ENCODE measurements at regions not wholly inside any gene's neighbourhood (a gene's known extent, or its start where the extent isn't known, plus 50 kb on each side); places are given as distances from the start of the nearest gene placed in this dataset.
A peak's percentile ranks its signal among the peaks of the same experiment; 100 is the strongest.
"Not testable (repeated sequence)": the region's sequence is repeated elsewhere in the genome, so short reads cannot be mapped to it uniquely, and the experiment has no call there.

DNA sequence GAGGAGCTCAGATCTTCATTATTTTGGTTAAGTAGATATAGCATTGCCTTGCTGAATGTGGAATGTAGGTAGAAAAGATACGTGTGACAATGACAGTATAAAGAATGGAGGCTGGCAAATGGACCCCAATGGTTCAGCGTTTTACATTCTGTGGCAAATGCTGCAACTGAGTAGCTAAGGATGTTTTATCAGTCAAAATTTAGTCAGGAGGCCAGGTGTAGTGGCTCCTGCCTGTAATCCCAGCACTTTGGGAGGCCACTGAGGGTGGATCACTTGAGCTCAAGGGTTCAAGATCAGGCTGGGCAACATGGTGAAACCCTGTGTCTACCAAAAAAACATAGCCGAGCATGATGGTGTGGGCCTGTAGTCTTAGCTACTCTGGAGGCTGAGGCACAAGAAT lies 120.5 kb upstream of the GHITM start:
- DNase-seq (ENCODE audit: low spot score), result no peak
- POLR2A ChIA-PET (ENCODE audit: low non-redundant PET), result no interaction called here
- TF ChIP-seq, protein P1, sequence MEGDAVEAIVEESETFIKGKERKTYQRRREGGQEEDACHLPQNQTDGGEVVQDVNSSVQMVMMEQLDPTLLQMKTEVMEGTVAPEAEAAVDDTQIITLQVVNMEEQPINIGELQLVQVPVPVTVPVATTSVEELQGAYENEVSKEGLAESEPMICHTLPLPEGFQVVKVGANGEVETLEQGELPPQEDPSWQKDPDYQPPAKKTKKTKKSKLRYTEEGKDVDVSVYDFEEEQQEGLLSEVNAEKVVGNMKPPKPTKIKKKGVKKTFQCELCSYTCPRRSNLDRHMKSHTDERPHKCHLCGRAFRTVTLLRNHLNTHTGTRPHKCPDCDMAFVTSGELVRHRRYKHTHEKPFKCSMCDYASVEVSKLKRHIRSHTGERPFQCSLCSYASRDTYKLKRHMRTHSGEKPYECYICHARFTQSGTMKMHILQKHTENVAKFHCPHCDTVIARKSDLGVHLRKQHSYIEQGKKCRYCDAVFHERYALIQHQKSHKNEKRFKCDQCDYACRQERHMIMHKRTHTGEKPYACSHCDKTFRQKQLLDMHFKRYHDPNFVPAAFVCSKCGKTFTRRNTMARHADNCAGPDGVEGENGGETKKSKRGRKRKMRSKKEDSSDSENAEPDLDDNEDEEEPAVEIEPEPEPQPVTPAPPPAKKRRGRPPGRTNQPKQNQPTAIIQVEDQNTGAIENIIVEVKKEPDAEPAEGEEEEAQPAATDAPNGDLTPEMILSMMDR (conservative IDR thresholded peaks at IDR 0.05; ENCODE audit: low read depth), result no peak
- H3K27ac ChIP-seq, result no peak overlapping the region
- CTCF ChIA-PET, result interaction anchor here (0.6 kb wide), 1 partner anchor 9 kb away, joined by 4 read pairs; no protein-coding TSS in a partner anchor

DNA sequence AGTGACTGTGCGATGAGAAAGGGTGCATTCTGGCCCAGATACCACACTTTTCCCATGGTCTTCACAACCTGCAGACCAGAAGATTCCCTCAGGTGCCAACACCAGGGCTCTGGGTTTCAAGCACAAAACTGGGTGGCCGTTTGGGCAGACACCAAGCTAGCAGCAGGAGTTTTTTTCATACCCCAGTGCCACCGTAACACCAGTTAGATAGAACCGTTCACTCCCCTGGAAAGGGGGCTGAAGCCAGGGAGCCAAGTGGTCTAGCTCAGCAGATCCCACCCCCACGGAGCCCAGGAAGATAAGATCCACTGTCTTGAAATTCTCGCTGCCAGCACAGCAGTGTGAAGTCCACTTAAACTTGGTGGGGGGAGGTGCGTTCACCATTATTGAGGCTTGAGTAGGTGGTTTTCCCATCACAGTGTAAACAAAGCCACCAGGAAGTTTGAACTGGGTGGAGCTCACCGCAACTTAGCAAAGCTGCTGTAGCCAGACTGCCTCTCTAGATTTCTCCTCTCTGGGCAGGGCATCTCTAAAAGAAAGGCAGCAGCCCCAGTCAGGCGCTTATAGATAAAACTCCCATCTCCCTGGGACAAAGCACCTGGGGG lies 119.4 kb upstream of the GHITM start:
- H3K27ac ChIP-seq; POLR2A ChIA-PET (ENCODE audit: low non-redundant PET); DNase-seq (ENCODE audit: low spot score): not testable (repeated sequence)
- CTCF ChIA-PET, result interaction anchor here (0.7 kb wide), 1 partner anchor 78 kb away, joined by 3 read pairs; no protein-coding TSS in a partner anchor

DNA sequence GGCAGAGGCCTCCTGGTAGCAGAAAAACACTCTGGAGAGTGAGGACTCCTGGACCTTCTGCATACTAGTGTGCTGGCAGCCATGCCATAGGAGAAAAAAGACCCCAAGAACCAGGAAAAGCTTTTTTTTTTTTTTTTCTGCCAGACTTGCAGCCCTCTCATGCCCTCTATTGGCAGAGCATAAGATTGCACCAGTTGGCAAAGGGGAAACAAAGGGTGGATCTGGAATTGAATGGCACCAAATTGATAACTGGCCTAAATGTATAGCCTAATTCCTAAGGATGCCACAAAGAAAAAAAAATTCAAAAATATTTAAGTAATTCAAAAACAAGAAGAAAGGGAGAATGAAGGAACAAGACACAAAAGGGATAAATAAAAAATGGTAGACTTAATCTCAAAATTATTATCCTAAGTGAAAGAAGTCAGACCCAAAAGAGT lies 112.5 kb upstream of the GHITM start:
- TF ChIP-seq, protein P1 (conservative IDR thresholded peaks at IDR 0.05; ENCODE audit: low read depth), result peak; percentile 73
- POLR2A ChIA-PET (ENCODE audit: low non-redundant PET), result no interaction called here
- CTCF ChIA-PET, result interaction anchor here (0.5 to 1.2 kb wide), 39 partner anchors 9 to 1692 kb away, joined by 3 to 9 read pairs (median 3); no protein-coding TSS in a partner anchor
- DNase-seq (ENCODE audit: low spot score), result peak; percentile 30
- H3K27ac ChIP-seq, result no peak overlapping the region

DNA sequence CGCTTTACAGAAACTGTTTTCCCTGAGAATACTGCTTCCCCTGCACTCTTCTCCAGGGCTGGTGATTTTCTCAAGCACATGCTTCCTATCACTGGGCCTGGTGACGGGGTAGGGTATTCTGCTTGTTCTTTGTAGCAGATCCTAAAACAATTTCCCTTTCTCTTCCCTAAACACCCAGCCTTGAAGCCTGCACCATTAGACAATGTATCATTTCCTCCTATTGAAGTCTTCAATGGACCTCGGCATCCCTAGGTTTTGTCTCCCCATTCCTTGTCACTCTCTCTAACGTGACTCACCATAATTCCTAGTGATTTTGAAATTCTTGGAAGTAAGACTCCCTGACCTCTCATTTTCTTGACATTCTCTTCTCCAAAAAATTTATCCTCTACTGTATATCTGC lies 109.5 kb upstream of the GHITM start:
- TF ChIP-seq, protein P1 (conservative IDR thresholded peaks at IDR 0.05; ENCODE audit: low read depth), result no peak
- H3K27ac ChIP-seq, result no peak overlapping the region
- ChIA-PET CTCF (no interaction called here), POLR2A (ENCODE audit: low non-redundant PET) (no interaction called here)
- DNase-seq (ENCODE audit: low spot score), result no peak

DNA sequence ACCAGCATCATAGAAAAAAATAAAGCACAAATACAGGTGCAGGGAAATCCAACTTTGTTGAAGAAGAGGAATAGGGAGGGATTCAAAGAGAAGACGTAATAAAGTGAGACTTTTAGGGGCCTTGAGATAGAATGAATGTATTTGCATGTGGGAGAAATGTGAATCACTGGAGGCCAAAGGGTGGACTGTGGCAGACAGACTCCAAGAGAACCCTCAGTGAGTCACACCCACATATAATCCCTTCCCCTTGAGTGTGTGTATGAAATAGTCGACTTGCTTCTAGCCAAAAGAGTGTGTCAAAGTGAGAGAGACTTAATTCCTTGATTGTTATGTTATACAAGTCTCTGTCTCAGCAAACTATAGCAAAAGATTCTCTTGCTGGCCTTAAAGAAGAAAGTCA lies 101.3 kb upstream of the GHITM start:
- H3K27ac ChIP-seq, result no peak overlapping the region
- CTCF ChIA-PET, result interaction anchor here (1.0 kb wide), 1 partner anchor 12 kb away, joined by 3 read pairs; no protein-coding TSS in a partner anchor
- TF ChIP-seq, protein P1 (conservative IDR thresholded peaks at IDR 0.05; ENCODE audit: low read depth), result no peak
- no peak for DNase-seq (ENCODE audit: low spot score)
- POLR2A ChIA-PET (ENCODE audit: low non-redundant PET), result no interaction called here

DNA sequence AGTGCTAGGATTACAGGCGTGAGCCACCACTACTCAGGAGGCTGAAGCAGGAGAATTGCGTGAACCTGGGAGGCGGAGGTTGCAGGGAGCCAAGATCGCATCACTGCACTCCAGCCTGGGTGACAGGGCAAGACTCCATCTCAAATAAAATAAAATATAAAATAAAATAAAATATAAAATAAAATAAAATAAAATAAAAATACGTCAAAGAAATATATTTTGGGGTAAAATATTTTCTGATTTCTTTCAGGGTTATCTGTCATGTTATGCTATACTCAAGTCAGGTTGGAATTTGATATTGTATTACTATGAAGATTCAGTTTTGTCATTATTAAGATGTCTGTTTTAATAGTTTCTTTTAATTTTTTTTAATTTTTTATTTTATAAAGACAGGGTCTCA lies 99.4 kb upstream of the GHITM start:
- ChIA-PET POLR2A (ENCODE audit: low non-redundant PET) (no interaction called here), CTCF (interaction anchor here (0.7 kb wide), 2 partner anchors 12 to 169 kb away, joined by 3 read pairs; no protein-coding TSS in a partner anchor)
- H3K27ac ChIP-seq, result no peak overlapping the region
- no peak for DNase-seq (ENCODE audit: low spot score)
- TF ChIP-seq, protein P1 (conservative IDR thresholded peaks at IDR 0.05; ENCODE audit: low read depth), result no peak

DNA sequence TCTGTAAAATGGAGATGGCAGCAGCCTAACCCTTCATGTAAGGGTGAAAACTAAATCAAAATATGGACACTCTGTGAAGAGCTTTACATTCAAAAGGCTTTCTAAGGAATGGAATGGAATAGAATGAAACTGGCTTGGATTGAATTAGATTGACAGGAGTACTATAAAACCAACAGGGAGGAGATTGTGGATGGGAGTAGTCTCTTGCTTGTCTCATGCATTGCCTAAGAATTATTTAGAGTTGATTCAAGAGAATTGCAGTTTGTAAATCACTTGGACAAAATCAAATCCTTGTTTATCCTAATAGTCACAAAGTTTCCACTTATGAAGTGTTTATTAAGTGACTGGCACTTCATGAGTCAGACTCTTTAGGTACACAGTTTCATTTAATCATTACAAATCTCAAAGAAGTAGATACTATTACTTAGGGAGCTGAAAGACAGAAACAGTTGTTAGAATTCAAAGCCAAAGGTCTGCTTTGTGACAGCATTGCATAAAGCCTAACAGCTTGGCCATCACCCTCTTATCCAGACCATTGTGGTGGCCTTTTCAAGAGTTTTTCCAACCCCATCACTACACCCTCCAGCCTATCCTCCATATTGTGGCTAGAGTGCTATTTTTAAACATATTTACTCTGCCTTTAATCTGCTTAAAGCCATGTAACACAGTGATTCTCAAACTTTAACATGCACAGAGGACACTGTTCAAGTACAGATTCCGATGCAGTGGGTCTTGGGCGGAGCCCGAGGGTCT lies 91.9 kb upstream of the GHITM start:
- TF ChIP-seq, protein P1 (conservative IDR thresholded peaks at IDR 0.05; ENCODE audit: low read depth), result no peak
- no peak for DNase-seq (ENCODE audit: low spot score)
- no peak overlapping the region for H3K27ac ChIP-seq
- CTCF ChIA-PET, result no interaction called here
- POLR2A ChIA-PET (ENCODE audit: low non-redundant PET), result no interaction called here

Data from RWPE1 (cell line).